Dendritic cell treated with granulocyte-macrophage colony-stimulating factor and Interleukin-4, amounts not matched to agents 40 ng/mL and 50 ng/mL, for 4 days (primary cell): ENCODE measurements at regions not wholly inside any gene's neighbourhood (a gene's known extent, or its start where the extent isn't known, plus 50 kb on each side); places are given as distances from the start of the nearest gene placed in this dataset.

Experiments used
- H3K27ac Mint-ChIP-seq: one replicate; pipeline ENCODE4 v1.8.0; 2022; ENCODE audit warnings: mild to moderate bottlenecking, mixed read lengths
- H3K27me3 Mint-ChIP-seq: one replicate; pipeline ENCODE4 v1.8.0; 2022; ENCODE audit warnings: mild to moderate bottlenecking, mixed read lengths
- H3K36me3 Mint-ChIP-seq: one replicate; pipeline ENCODE4 v1.8.0; 2022; ENCODE audit warnings: low read depth, mixed read lengths
- H3K4me1 Mint-ChIP-seq: one replicate; pipeline ENCODE4 v1.8.0; 2022; ENCODE audit warnings: low read depth, mixed read lengths
- H3K4me3 Mint-ChIP-seq: one replicate; pipeline ENCODE4 v1.8.0; 2022; ENCODE audit warnings: mild to moderate bottlenecking, moderate library complexity, mixed read lengths
- H3K9me3 Mint-ChIP-seq: one replicate; pipeline ENCODE4 v1.8.0; 2022; ENCODE audit warnings: mixed read lengths
- intact Hi-C: fragments of 100-400 bp; cut with micrococcal nuclease; formaldehyde crosslinking; loops from one replicate; pipeline ENCODE4 v1.15.0; 2022

DNA sequence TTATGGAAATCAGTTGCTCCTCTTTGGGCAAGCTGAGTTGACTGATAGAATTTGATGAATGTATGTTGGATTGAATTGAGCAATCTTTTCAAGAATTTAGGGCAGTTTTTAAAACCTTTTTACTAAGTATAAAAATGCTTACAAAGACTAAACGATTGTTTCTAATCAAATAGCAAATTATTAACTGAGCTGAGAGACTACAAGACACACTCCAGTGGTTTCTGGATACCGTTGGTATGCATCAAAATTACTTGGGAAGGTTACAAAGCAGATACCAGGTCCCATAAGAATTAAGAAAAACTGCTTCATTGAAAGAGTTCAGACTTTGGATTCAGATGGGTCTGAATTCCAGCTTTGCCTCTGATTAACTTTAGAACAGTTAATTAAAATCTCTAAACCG lies 721.4 kb downstream of the FAM181B start:
- Mint-ChIP-seq H3K4me3 (no peak overlapping the region), H3K36me3 (no peaks in the 10 kb centered on the region), H3K4me1 (no peaks in the 10 kb centered on the region), H3K27ac (no peak overlapping the region), H3K27me3 (no peaks in the 10 kb centered on the region), H3K9me3 (no peaks in the 10 kb centered on the region)
- intact Hi-C loops, result no loop called here

DNA sequence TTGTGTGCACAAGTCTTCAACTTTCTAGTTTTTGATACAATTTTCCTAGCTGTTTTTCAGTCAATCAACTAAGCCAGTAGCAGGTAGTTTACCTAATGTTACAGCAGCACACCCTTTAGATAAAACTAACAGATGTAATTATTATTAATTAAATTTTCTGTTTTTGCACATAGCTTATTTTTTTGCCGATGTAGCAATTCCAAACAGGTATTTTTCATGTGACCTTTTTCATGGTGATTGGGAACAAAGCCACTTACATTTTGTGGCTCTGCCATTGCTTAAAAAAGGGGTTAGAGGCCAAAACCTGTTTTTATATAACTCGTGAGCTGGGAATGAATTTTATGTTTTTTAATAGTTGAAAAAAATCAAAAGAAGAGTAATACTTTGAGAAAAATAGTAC lies 724.5 kb downstream of the FAM181B start:
- Mint-ChIP-seq H3K4me1 (no peaks in the 10 kb centered on the region), H3K27me3 (no peaks in the 10 kb centered on the region), H3K36me3 (no peaks in the 10 kb centered on the region), H3K4me3 (no peak overlapping the region), H3K27ac (no peak overlapping the region), H3K9me3 (peaks cover 5% of the 10 kb centered on the region)
- intact Hi-C loops, result no loop called here

DNA sequence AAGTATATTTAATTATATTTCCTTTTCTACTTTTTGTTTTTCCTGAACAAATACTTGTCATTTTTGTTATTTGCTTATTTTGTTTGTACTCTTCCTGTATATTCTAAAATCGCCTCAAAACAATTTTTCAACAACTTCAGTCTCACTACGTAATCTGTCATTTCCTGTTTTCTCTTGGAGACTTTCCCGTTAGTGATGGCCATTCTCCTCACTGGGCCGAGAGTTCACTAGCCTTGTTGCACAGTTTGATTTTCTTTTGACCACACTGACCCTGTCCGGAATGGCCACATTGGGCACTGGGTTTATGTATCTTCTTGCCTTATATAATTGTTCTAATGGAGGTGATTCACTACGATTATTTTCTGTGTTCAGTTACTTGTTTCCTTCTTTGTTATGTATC lies 726.1 kb downstream of the FAM181B start:
- no peak overlapping the region for H3K27ac Mint-ChIP-seq
- intact Hi-C loops, result no loop called here
- H3K27me3 Mint-ChIP-seq, result no peaks in the 10 kb centered on the region
- no peaks in the 10 kb centered on the region for H3K36me3 Mint-ChIP-seq
- H3K9me3 Mint-ChIP-seq, result peaks cover 5% of the 10 kb centered on the region
- no peak overlapping the region for H3K4me3 Mint-ChIP-seq
- no peaks in the 10 kb centered on the region for H3K4me1 Mint-ChIP-seq

DNA sequence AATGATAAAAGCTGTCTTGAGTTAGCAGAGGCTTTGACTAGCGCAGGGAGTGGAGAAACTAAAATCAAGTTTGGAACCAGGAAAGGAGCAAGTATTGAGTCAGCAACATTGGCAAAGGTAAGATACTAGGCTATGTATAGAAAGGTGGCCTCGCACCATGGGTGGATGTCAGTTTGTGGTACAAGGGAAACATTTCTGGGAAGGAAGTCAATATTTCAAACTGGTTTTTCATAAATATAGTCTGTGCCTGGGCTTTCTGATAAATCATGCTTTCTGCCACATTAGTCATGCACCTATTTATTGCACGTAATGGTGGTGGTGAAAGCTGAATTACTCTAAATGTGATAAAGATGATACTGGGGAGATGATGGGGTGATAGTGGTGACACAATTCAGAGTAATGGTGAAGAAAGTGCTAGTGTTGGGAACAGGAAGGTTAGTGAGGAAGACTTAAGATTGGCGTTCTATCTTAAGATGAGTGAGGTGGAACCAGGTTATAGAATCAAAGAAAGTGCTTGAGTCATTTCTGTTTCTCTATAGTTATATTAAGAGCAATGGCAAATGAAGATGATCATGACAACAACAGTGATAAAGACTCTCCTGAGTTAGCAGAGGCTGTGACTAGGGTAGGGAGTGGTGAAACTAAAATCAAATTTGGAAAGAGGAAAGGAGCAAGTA lies 729.0 kb downstream of the FAM181B start:
- no peak overlapping the region for H3K4me3 Mint-ChIP-seq
- no peaks in the 10 kb centered on the region for H3K4me1 Mint-ChIP-seq
- no peak overlapping the region for H3K27ac Mint-ChIP-seq
- H3K9me3 Mint-ChIP-seq, result peaks cover 5% of the 10 kb centered on the region
- H3K36me3 Mint-ChIP-seq, result no peaks in the 10 kb centered on the region
- intact Hi-C loops, result no loop called here
- H3K27me3 Mint-ChIP-seq, result no peaks in the 10 kb centered on the region

DNA sequence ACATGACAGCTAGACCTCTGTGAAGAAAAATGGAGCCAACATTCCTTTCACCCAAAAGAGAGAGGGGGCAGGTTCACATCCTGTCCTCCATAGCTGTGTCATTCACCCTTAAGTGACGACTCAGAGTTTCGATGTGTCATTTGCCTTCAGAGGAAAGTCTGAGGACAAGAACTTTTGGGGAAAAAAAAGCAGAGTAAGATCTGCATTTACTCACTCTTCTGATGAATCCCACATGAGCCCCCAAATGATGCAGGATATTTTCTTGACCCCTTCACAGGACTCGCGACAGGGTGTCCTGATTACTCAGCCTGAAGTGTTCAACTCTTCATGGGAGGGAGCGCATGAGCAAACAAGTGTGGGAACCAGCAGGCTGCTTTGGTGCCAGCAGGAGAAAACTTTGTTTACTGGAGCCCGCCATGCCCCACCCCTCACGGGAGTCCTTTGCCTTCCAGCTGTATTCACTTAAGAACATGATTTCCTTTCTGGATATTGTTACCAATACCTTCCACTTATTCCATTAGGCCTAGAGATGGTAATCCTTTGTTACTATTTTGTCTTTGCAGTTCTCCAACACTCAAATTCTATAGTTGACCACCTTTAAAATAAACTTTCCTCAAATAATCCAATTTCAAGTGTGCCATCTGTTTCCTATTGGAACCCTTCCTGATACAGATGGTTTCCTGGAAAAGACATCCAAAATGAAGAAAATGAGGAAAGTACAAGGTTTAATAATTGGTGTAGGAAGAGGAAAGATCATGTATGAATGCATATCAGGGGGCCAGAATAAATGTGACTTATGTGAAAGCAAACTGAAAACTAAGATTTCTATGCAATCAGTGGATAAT lies 729.8 kb downstream of the FAM181B start:
- intact Hi-C loops, result no loop called here
- H3K9me3 Mint-ChIP-seq, result peaks cover 5% of the 10 kb centered on the region
- H3K4me1 Mint-ChIP-seq, result no peaks in the 10 kb centered on the region
- H3K27ac Mint-ChIP-seq, result no peak overlapping the region
- no peak overlapping the region for H3K4me3 Mint-ChIP-seq
- no peaks in the 10 kb centered on the region for H3K36me3 Mint-ChIP-seq
- H3K27me3 Mint-ChIP-seq, result no peaks in the 10 kb centered on the region

DNA sequence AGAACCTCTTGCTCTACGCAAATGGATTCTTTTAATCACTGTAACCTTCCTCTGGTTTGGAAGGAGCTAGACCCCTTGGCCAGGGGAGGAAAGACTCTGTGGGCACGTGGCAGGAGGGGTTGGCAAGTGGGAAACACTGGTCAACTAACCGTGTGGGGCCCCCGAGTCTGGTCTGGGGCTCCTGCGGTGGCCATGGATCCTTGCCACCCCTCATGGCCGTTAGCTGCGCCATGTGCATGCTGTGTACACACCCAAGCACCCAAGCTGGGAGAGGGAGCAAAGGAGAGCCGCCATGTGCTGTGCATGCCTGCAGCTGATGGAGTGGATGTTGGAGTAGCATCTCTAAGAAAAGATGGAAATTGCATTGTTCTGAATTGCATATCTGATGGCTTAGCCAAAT lies 730.6 kb downstream of the FAM181B start:
- Mint-ChIP-seq H3K27ac (no peak overlapping the region), H3K27me3 (no peaks in the 10 kb centered on the region), H3K4me3 (no peak overlapping the region), H3K4me1 (no peaks in the 10 kb centered on the region), H3K36me3 (no peaks in the 10 kb centered on the region), H3K9me3 (peaks cover 5% of the 10 kb centered on the region)
- intact Hi-C loops, result no loop called here

DNA sequence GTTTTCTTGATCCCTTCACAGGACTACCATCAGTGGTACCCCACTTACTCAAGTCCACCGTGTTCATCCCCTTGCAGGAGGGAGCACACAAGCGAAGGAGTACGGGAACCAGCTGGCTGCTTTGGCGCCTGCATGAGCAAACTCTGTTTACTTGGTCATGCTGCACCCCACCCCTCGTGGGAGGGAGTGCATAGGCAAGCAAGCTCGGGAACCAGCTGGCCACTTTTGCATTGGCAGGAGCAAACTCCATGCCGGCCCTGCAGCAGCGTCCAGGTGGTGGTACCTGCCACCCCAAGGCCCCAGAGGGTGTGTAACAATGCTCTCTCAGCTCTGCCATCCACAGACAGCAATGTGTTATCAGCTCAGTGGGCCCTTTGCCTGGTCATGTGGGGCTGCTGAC lies 737.8 kb downstream of the FAM181B start:
- H3K36me3 Mint-ChIP-seq, result no peaks in the 10 kb centered on the region
- intact Hi-C loops, result no loop called here

DNA sequence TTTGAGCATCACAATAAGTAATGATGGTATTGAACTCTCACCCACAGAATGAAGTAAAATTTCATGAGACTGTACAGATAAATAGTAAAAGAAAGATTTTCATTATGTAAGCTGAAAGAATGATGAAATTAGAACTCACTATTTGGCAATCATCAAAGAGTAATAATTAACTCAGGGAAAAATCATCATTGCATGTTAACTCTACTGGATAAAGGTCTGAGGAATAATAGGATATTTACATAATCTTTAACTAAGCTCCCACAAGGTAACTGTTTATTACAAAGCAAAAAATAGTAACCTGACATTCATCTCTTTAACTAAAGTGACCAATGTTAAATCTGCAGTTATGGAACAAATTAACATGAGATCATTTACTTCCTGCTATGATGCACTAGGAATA lies 739.9 kb downstream of the FAM181B start:
- no peaks in the 10 kb centered on the region for H3K27me3 Mint-ChIP-seq
- H3K36me3 Mint-ChIP-seq, result no peaks in the 10 kb centered on the region
- peaks cover 10% of the 10 kb centered on the region for H3K9me3 Mint-ChIP-seq
- intact Hi-C loops, result no loop called here
- no peak overlapping the region for H3K4me3 Mint-ChIP-seq
- no peaks in the 10 kb centered on the region for H3K4me1 Mint-ChIP-seq
- H3K27ac Mint-ChIP-seq, result no peak overlapping the region

More for the DNA sequence above, 737.8 kb downstream of the FAM181B start:
- H3K4me1 Mint-ChIP-seq, result no peaks in the 10 kb centered on the region
- H3K27ac Mint-ChIP-seq, result no peak overlapping the region
- H3K27me3 Mint-ChIP-seq, result no peaks in the 10 kb centered on the region
- no peaks in the 10 kb centered on the region for H3K9me3 Mint-ChIP-seq
- H3K4me3 Mint-ChIP-seq, result no peak overlapping the region

DNA sequence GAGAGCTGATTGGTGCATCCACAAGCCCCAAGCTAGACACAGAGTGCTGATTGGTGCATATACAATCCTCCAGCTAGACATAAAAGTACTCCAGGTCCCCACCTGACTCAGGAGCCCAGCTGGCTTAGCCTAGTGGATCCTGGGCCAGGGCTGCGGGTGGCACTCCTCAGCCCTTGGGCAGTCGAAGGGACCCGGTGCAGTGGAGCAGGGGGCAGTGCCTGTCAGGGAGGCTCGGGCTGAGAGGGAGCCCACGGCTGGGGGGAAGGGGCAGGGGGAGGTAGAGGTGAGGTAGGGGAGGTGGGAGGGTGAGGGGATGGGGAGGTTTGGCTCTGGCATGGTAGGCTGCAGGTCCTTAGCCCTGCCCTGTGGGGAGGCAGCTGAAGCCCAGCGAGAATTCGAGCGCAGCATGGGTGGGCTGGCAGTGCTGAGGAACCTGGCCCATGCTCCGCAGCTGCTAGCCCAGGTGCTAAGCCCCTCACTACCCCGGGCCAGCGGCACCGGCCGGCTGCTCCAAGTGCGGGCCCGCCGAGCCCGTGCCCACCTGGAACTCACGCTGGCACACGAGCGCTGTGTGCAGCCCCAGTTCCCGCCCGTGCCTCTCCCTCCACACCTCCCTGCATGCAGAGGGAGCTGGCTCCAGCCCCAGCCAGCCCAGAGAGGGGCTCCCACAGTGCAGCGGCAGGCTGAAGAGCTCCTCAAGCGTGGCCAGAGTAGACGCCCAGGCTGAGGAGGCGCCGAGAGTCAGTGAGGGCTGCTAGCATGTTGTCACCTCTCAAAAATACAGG lies 742.8 kb downstream of the FAM181B start:
- Mint-ChIP-seq H3K27me3 (no peaks in the 10 kb centered on the region), H3K9me3 (peaks cover 17% of the 10 kb centered on the region), H3K36me3 (no peaks in the 10 kb centered on the region), H3K27ac (no peak overlapping the region), H3K4me3 (no peak overlapping the region), H3K4me1 (no peaks in the 10 kb centered on the region)
- intact Hi-C loops, result no loop called here

DNA sequence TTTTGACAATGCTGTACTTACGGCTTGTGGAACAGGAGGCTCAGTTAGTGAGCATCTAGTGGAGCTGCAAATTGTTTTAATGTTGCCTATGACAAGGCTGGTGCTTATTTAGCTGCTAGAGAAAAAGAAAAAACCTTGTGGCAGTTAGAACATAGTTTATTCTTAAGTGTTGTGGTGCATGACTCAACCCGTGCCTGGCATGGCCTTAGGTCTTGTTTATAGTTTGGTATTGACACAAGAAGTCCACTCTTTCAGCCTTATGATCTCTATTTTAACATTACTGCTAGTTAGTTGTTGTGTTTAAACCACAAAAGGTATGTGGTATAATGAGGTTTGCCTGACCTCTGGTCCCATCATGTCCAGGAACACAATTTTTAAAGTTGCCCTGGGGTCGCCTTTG lies 744.6 kb downstream of the FAM181B start:
- Mint-ChIP-seq H3K9me3 (peaks cover 33% of the 10 kb centered on the region), H3K27ac (no peak overlapping the region), H3K4me1 (no peaks in the 10 kb centered on the region), H3K27me3 (no peaks in the 10 kb centered on the region), H3K36me3 (no peaks in the 10 kb centered on the region), H3K4me3 (no peak overlapping the region)
- intact Hi-C loops, result no loop called here

DNA sequence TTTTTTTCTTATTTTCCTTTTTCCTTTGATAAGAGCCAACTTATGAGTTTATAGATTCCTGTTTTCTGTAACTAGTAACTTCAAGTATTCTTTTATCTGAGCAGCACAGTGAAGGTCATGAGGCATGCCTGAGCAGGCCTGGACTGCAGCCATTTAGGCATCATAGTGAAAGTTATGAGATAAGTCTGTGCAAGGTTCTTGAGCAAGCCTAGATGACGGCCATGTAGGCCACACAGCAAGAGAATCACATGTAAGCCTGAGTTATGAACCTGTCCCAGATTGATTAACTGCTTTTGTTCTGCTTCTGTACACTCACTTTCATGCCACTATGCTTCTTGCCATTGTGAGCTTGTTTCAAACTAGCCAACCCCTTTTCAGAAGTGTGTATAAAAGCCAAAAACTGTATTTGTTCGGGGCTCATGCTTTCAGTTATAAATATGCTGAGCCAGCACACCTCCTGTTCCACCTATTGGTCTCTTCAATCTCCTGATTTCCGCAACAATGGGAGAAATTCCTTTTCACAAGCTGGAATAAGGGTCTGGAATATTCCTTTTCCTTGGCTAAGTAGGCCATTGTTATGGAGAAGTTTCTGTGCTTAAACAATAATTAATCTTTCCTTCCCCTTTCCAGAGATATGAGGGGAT lies 745.7 kb downstream of the FAM181B start:
- H3K4me3 Mint-ChIP-seq, result no peak overlapping the region
- peaks cover 33% of the 10 kb centered on the region for H3K9me3 Mint-ChIP-seq
- no peaks in the 10 kb centered on the region for H3K4me1 Mint-ChIP-seq
- H3K27ac Mint-ChIP-seq, result no peak overlapping the region
- H3K36me3 Mint-ChIP-seq, result no peaks in the 10 kb centered on the region
- intact Hi-C loops, result no loop called here
- H3K27me3 Mint-ChIP-seq, result no peaks in the 10 kb centered on the region

DNA sequence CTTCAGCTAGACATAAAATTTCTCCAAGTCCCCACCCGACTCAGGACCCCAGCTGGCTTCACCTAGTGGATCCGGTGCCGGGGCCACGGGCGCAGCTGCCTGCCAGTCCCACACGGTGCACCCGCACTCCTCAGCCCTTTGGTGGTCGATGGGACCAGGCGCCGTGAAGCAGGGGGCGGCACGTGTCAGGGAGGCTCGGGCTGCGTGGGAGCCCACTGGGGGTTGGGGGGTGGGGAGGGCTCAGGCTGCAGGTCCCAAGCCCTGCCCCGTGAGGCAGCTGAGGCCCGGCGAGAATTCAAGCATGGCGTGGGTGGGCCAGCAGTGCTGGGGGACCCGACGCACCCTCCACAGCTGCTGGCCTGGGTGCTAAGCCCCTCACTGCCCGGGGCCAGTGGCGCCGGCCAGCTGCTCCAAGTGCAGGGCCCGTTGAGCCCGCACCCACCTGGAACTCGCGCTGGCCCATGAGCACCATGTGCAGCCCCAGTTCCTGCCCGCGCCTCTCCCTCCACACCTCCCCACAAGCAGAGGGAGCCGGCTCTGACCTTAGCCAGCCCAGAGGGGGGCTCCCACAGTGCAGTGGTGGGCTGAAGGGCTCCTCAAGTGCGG lies 747.0 kb downstream of the FAM181B start:
- Mint-ChIP-seq H3K4me3 (no peak overlapping the region), H3K27ac (no peak overlapping the region), H3K9me3 (peaks cover 33% of the 10 kb centered on the region), H3K36me3 (no peaks in the 10 kb centered on the region), H3K27me3 (no peaks in the 10 kb centered on the region), H3K4me1 (no peaks in the 10 kb centered on the region)
- intact Hi-C loops, result no loop called here

DNA sequence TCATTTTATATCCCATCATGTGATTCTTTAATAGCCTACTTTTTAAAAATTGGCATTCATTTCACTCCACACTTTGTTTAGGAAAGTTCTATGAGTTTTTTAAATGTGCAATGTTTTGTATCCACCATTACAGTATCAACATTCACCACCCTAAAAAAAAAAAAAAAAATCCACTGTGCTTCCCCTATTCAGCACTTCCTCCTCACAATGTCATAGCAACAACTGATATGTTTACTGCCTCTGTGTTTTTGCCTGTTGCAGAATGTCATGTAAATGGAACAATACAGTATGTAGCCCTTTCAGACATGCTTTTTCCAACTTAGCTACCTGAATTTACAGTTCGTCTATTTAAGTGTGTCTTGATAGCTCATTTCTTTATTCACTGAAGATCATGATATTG lies 754.2 kb downstream of the FAM181B start:
- intact Hi-C loops, result no loop called here
- Mint-ChIP-seq H3K36me3 (no peaks in the 10 kb centered on the region), H3K9me3 (peaks cover 4% of the 10 kb centered on the region), H3K4me3 (no peak overlapping the region), H3K27ac (no peak overlapping the region), H3K4me1 (no peaks in the 10 kb centered on the region), H3K27me3 (no peaks in the 10 kb centered on the region)
